Brain microvascular endothelial cell (primary cell): ENCODE measurements at regions not wholly inside any gene's neighbourhood (a gene's known extent, or its start where the extent isn't known, plus 50 kb on each side); places are given as distances from the start of the nearest gene placed in this dataset.

Experiments used
- DNase-seq: peaks from one replicate; pipeline ENCODE4 v3.0.0-alpha.2; 2020
- H3K27ac ChIP-seq: fragments of 250-450 bp; sonication (Bioruptor Pico); 2 replicates; pipeline ENCODE4 v1.5.1; 2020; ENCODE audit warnings: mild to moderate bottlenecking, moderate library complexity
- H3K27me3 ChIP-seq: fragments of 250-450 bp; sonication (Bioruptor Pico); replicated peaks from 2 replicates; pipeline ENCODE4 v1.5.1; 2020; ENCODE audit warnings: mild to moderate bottlenecking
- H3K36me3 ChIP-seq: fragments of 250-450 bp; sonication (Bioruptor Pico); replicated peaks from 2 replicates; pipeline ENCODE4 v1.5.1; 2020; ENCODE audit warnings: mild to moderate bottlenecking
- H3K4me3 ChIP-seq: 2 replicates; pipeline ENCODE4 v1.5.1; 2011; ENCODE audit warnings: low read depth, mild to moderate bottlenecking, control low read depth, low read length, moderate library complexity
- CTCF ChIP-seq: IDR thresholded peaks from 2 replicates; pipeline ENCODE4 v1.5.1; 2011; ENCODE audit warnings: low read depth, mild to moderate bottlenecking, moderate library complexity, low read length, control low read depth, inconsistent platforms; ENCODE audit errors: missing control alignments
- in situ Hi-C: cut with HindIII; loops from 2 replicates; pipeline ENCODE4 v1.10.0; 2017; ENCODE audit warnings: low sequenced_read_pairs, low pct_ligation_motif_present

- H3K4me3 ChIP-seq = no peak overlapping the region
- no peaks in the 10 kb centered on the region for H3K36me3 ChIP-seq
- no peak overlapping the region for H3K27ac ChIP-seq
- H3K27me3 ChIP-seq = peaks cover 2% of the 10 kb centered on the region
- DNase-seq = no peak
- in situ Hi-C loops = no loop called here
- no peak for TF ChIP-seq CTCF
Measured at GRCh38 chrX:131795442-131796229, 227.5 kb upstream of the STK26 start.

- Histone ChIP-seq H3K36me3 (no peaks in the 10 kb centered on the region), H3K27me3 (peaks cover 2% of the 10 kb centered on the region), H3K27ac (no peak overlapping the region), H3K4me3 (no peak overlapping the region)
- in situ Hi-C loops = no loop called here
- DNase-seq = no peak
- no peak for TF ChIP-seq CTCF
Measured at GRCh38 chrX:131801066-131801465, 222.0 kb upstream of the STK26 start.

- Histone ChIP-seq H3K27ac (no peak overlapping the region), H3K36me3 (no peaks in the 10 kb centered on the region), H3K4me3 (no peak overlapping the region), H3K27me3 (peaks cover 2% of the 10 kb centered on the region)
- DNase-seq = no peak
- no peak for TF ChIP-seq CTCF
- in situ Hi-C loops = no loop called here
Measured at GRCh38 chrX:131801911-131802310, 221.2 kb upstream of the STK26 start.

GRCh38 chrX:131802836-131803626, 220.1 kb upstream of the STK26 start:
- no peaks in the 10 kb centered on the region for H3K36me3 ChIP-seq
- H3K4me3 ChIP-seq = peak overlapping the region; percentile 46
- TF ChIP-seq CTCF = peak; percentile 81
- H3K27me3 ChIP-seq = no peaks in the 10 kb centered on the region
- in situ Hi-C loops = no loop called here
- DNase-seq = no peak
- H3K27ac ChIP-seq = no peak overlapping the region

- Histone ChIP-seq H3K4me3 (peak overlapping the region; percentile 52), H3K36me3 (no peaks in the 10 kb centered on the region), H3K27ac (no peak overlapping the region), H3K27me3 (no peaks in the 10 kb centered on the region)
- in situ Hi-C loops = no loop called here
- TF ChIP-seq CTCF = peak; percentile 54
- DNase-seq = peak; percentile 58
Measured at GRCh38 chrX:131812847-131813825, 210.0 kb upstream of the STK26 start.
